GM18861 (cell line): ENCODE measurements at regions not wholly inside any gene's neighbourhood (a gene's known extent, or its start where the extent isn't known, plus 50 kb on each side); places are given as distances from the start of the nearest gene placed in this dataset.
"Not testable (repeated sequence)": the region's sequence is repeated elsewhere in the genome, so short reads cannot be mapped to it uniquely, and the experiment has no call there.

ENCODE experiments used
- ATAC-seq: cut with Tn5 transposase; IDR thresholded peaks from one replicate; pipeline ENCODE4 v1.9.1; 2021; ENCODE audit not compliant: unreplicated experiment

DNA sequence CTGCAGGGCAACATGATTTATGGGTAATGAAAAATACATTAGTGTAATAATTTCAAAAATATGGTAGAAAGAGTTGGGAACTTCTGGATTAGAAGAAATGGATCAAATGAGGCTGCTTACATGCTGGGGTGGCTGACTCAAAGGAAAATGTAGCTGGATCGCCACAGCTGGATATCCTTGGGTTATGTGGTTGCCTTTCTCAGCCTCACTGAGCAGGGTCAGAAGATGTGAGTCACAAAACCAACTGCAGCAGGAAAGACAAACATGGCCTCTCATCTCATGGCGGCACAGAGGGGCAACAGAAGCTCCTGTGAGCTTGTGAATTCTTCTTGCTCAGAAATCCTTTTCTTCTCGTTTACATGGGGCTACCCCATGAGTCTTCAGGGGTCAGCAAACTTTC is 317.1 kb upstream of the SPRED2 start:
- no peak for ATAC-seq

DNA sequence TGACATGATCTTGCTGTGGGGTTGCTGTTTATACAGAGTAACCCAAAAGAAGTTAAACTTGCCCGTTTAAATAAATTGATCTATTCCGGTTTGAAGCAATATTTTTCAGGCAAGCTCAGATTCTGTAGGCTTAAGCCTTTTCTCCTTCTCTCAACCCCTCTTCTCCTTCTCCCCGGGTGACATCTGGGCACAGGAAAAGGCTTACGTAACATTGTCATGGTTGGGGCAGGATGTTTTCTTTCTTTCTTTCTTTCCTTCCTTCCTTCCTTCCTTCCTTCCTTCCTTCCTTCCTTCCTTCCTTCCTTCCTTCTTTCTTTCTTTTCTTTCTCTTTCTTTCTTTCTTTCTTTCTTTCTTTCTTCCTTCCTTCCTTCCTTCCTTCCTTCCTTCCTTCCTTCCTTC is 315.5 kb upstream of the SPRED2 start:
- ATAC-seq, result not testable (repeated sequence)

DNA sequence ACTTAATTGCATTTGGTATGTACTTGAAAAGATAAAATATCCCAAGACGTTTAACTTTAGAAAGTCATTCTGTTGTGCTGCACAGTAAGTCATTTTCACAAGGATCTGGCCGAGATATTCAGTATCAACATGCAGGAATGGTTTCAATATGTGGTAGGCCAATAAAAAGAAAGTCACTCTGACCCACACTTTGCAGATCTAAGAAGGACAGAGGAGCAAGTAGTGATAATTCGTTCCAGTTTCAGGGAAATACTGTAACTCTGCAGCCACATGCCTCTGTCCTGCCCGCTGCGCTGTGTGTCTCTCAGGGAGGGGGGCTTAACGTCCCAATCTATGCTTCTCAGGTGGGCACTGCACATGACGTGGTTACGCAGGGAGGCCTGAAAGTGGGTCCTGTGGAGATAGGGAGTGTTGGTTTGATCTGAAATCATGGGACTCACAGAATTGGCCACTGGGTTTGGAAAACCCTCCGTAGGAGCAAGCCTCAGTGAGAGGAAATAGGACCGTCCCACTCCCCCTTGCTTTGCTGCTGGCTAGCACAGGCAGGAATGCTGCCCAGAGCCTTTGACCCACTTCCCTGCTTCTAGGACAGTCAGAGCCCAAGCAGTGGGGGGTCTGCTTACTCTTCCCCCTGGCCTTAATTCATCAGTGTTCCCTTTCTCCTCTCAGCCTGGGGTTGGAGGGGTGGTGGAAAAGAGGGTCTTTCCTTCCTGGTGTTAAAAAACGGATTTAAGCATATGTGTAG is 314.7 kb upstream of the SPRED2 start:
- ATAC-seq, result no peak

DNA sequence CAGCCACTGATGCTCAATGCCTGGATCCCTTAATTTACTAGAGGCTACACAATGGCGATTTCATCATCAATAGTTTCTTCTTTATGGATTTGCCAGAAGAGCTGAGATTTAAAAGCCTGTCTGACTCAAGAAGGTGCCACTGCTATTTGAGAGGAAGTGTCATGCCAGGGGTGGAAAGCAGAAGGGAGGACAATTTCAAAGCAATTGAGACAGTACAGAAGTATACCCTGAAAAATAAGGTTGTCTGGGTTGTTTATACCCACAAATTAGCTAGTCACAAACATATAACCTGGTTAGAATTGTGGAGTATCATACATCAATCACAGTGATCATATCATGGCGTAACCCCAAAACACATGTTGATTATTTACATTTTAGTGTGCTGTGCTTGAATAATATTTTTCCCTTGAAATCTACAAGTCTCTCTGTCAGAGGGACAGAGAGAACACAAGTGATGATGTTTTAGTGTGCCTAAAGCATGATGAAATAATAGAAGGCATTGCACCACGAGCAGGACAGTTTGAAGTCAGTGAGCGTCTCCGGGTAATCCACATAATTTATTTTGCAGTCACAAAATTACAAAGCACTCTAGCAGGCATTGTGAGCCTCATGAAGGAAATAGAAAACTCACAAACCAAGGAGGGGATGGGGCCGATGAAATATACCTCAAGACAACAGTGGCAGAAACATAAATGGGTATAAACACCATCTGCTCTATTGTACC is 312.2 kb upstream of the SPRED2 start:
- no peak for ATAC-seq

DNA sequence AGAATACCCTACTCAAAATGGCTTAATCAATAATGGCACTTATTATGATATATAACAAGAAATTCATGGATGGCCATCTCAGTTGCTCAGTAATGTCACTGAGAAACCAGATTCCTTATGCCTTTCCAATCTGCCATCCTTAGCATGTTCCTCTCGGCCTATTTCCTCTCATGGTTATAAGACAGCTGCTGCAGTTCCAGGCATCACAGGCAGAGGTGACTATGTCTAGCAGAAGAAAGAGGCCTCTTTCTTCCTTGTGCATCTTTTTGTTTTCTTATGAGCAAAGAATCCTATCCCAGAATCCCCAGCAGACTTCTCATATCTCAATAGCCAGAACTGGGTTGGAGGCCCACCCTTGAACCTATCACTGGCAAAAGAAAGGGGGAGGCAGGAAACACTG is 310.6 kb upstream of the SPRED2 start:
- no peak for ATAC-seq

DNA sequence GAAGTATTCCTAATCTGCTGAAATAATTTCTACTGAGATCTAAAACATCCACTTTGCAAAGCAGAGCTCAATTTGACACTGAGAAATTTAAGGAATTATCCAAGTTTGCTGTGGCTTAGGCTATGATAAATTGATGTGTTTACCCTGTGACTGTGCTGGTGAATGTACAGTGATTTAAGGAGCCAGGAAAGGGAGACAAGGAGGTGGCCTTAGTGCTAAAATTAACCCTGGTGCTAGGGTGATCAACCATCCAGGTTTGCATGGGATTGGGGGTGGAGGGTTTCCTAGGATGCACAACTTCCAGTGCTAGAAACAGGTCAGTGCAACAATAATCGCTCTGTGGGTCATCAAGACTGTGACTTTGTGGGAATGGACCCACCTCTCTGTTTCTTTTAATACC is 307.5 kb upstream of the SPRED2 start:
- ATAC-seq, result no peak

DNA sequence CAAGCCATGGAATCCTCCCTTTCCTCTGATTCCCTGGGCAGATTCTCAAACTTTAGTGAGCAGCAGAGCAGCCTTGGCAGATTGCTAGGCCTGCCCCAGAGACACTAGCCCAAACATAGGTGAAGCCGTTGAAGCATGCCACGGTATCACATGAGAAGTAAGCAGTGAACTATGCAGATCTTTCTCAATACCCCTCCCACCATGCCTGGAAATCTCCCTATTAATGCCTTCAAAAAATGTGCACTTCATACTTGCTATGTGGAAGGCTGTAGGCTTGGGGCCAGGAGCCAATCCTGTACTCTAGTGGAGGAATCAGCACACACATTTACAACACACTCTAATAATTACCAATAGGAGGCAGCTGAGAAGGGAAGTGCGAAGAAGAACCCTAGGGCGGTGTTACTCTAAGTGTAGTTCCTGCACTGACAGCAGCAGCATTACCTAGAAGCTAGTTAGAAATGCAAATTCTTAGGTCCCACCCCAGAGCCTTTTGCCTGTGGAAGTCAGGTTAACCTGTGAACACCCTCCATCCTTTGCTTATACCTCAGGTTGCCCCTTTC is 305.1 kb upstream of the SPRED2 start:
- ATAC-seq, result no peak

DNA sequence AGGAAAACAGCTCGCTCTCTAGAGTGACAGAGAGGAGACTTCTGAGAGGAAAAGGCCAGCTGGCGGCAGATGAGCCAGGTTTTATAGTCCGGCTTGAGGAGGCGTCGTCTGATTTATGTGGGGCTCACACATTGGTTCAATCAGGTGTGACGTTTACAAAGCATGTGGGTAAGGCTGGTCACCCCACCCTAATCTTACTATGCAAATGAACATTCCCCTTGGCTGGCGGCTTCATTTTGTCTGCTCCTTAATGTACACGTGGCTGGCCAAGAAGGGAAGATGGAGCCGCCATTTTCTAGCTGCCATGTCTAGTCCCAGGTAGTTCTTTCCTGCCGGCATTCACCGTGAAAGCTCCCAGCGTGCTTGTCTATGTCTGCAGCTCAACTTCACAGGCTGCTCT is 299.1 kb upstream of the SPRED2 start:
- ATAC-seq, result no peak

DNA sequence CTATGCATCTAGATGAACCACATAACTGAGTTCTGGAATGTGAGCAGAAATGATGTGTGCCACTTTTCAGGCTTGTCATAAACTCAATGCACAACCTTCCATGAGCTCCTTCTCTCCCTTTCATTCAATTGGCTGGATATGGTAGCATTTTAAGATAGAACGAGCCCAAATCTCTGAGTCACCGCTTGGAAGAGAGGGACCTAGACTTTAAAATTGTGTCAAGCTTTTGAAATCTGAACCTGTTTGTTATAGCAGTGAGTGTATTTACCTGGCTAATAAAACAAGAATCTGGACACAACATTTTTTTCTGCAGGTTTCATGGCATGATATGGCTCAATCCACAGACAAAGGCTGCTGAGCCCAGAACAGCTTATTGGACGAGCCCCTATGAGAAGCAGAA is 297.8 kb upstream of the SPRED2 start:
- no peak for ATAC-seq

DNA sequence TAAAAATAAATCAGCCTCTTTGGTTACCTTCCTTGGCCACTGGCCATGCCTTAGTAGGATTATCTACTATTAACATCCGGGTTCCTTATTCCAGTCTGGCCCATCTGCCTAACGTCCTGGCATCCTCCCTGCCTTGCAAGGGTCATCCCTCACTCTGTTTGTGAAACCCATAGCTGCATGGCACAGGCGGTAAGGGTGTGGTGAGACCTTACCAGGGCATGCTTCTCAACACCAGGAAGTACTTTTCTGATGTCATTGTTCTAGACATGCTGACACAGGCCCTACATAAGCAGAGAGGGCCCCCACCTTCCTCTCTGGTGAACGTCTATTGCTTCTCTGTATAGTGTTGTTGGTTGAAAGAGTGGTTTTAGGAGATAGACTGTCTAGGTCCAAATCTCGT is 296.8 kb upstream of the SPRED2 start:
- ATAC-seq, result no peak

DNA sequence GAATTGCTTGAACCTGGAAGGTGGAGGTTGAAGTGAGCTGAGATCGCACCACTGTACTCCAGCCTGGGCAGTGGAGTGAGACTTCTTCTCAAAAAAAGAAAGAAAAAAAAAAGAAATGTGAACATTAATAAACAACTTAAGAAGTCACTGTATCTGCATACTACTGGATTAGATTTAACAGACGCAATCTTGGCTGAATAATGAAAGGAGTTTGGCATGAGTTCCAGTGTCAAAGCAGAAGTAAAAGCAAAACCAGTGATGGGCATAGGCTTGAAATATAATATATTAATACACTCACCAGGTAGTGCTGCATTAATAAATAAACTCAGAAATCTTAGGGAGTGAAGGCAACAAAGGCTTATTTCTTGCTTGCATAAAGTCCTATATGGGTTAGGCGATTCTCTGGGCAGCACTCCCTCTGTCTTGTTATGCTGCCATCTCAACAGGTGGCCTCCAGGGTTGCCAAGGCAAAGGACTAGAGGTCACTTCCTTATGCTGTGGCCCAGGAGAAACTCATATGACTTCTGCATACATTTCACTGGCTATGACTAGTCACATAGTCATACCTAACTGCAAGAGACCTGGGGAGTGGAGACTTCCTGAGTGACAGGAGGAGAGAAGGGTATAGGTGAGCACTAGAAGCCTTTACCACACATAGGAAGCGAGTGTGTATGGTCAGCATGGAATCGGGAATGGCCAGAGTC is 296.2 kb upstream of the SPRED2 start:
- no peak for ATAC-seq

DNA sequence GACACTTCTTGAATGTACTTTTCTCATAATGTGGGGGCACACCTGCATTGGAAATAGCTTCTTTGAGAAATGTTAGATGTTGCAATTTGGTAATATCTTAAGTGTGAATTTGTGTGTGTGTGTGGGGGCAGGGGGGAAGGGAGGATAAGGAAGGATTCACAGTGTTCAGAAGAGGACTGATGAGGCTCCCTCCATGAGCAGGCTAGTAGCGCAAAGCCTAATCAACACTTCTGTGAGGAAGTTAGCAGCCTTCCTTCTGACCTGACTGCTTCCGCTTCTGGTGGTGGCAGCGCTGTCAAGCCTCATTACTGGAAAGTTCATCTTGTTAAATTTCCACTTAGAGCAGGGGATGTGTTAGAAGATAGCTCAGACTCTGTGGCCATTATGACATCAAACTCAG is 295.4 kb upstream of the SPRED2 start:
- no peak for ATAC-seq

DNA sequence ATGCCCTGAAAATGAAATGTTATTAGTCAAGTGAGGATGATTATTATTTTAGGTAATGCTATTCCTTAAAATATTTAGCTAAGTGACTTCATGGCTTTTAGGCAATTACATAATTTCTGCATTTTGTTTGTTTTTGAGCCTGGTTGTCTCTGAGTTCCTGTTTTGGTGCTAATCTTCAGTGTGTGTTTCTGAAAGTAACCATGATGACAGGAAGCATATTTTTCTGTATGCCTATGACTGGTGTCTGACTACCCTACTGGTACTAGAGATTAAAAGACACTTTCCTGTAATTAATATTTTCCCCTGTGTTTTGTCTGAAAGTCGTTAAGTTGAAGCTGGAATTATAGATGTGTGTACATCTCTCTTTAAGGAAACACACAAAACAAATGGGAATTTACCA is 295.0 kb upstream of the SPRED2 start:
- no peak for ATAC-seq

DNA sequence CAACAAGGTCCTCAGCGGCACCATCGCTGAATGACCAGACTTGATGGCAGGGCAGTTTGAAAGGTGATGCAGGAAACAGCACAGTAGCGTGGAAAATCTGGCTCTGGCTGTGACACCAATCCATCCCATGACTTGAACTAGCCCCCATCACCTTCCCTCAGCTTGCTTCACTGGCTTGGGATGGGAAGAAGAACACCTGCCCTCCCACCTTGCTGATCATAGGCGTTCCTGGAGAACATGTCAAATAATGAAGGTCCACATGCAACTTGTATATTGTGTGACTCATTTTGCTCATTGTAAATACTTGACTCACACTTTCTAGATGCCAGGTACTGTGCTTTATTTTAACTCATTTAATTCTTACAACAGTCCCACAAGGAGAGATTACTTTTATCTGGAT is 292.4 kb upstream of the SPRED2 start:
- ATAC-seq, result no peak

DNA sequence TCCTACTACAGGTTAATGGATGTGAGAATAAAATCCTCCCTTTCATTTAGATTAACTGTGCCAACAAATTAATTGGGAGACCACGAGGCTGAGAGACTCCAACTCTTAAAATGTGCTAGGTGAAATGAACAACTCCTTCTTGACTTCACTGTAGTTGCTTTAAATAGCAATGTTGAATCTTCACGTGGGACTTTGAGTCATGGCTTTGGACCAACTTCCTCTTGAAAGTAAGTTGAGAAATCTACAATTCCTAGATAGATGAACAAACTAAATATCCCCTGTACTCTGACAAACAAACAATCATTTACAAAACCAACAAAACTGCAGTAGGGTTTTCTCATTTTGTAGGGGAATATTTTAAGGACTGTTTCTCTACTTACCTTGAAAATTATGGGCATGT is 291.9 kb upstream of the SPRED2 start:
- no peak for ATAC-seq

DNA sequence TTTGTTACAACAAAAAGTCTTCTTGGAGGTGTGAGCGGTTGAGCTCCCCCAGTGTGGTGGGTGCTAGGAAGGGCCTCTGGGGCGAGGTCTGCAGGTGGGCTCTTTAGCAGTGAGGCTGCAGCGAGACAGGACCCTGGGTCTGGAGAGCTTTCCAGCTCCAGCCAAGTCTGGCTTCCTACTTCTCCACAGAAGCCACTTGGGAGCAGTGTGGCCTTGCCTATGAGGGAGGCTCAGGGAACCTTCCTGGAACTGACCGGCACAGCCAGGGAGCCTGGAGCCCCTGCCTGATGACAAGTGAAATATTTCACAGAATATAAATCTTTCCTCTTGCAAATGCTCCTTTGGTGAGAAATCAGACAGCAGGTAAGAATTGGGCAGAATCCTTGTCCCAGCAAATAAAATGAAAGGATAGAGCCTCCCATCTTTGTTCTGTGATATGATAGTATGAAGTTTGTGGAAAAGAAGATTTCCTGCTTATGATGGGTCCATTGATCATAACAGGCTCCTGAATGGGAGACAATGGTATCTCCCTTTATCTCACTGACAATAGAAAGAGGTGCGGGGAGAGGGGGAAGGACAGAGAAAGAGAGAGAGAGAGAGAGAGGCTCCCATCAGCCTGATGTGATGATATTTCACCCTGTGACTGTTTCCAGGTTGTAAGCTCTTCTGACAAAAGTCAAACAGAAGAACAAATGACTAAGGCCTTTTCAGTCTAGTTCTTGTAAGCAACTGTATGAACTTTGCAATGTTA is 289.8 kb upstream of the SPRED2 start:
- no peak for ATAC-seq

DNA sequence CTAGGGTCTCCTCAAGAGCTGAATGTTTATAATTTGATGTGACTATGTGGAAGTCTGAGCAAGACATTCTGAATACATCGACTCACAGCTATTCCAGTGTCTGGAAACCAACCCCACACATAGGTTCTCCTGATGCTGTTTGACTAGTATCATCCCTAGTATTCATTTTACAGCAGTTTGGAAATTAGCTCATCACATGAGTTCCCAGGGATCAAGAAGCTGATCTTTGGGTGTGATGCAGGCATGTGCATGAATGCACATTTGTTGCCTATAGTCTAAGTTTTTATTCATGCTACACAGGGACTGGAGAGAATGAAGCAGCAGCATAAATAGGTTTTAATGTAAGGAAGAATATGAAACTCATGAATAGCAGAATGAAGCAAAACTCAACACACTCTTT is 284.3 kb upstream of the SPRED2 start:
- no peak for ATAC-seq

DNA sequence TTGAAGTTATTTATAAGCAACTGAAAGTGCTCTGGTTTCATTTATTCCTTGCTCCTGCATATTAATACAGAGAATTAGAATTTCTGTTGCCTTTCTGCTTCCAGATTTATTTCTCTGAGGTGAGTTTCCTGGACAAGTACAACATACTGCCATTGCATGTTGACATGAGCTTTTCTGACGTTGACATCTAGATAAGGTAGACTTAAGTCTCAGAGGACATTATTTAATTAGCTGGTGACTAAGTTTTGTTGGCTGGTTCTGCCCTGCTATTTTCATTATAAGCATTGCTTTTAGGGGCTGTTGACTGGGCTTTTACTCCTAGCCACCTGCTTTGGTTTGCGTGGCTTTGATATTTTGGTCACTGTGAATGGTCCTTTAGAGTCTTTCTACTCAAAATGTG is 282.9 kb upstream of the SPRED2 start:
- ATAC-seq, result no peak

DNA sequence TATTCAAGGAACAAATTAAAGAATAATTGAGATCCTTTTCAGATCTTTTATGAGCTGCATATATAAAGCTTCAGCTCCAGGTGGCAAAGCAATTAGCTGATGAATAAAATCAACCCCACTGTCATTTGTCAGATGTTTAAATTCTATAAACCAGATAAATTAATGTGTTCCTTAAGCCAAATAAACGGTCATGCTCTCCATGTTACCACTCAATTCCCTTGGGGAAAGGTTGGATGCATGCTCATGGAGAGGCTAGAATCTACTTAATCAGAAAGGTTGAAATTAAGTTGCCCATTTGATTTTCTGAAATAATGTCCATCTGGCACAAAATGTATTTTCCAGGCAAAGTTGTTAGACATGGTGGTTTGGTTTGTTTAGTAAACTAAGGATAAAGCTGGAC is 282.5 kb upstream of the SPRED2 start:
- no peak for ATAC-seq

DNA sequence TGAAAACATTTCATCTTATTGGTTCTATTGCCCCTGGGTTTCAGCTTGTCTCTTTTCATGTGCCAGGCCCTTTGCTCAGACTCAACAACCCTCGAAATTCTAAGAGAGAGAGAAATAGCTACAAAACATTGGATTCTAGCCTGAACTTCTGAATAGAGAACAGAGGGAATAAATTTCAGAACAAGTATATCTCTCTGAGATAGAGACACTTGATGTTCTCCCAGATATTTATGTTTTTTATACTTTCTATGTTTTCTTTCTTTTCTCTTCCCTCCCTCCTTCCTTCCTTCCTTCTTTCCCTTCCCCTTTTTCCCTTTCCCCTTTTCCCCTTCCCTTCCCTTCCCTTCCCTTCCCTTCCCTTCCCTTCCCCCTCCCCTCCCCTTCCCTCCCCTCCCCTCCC is 279.5 kb upstream of the SPRED2 start:
- no peak for ATAC-seq

DNA sequence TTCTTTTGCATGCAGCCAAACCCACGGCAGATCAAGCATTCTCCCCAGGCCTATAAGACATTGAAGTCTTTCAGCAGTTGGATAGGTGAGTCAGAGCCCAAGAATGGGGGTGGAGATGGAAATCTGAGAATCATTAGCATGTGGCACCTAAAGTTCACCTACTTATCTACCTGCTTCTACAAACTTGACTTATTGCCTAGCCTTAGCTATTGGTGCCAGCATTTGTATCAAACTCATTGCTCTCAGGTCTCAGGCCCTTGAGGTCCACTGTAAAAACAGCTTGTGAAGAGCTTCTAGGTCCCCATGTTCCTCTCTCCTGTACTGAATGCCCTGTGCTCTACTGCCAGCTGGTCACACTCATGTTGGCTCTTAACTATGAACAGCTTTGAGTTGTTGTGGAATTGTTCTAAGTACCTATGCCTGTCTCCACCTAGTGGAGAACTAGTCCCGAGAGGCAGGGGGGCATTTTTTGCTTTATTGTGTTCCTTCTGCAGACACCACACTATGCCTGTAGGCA is 278.4 kb upstream of the SPRED2 start:
- no peak for ATAC-seq
